Spinal cord (tissue), 9 donors: ENCODE measurements at regions not wholly inside any gene's neighbourhood (a gene's known extent, or its start where the extent isn't known, plus 50 kb on each side); places are given as distances from the start of the nearest gene placed in this dataset.

ENCODE experiments used
- DNase-seq, 6 donors: peaks; one replicate each; pipeline versions ENCODE4 v3.0.0 to v3.0.0-alpha.2; 2013 to 2015; ENCODE audit warnings: low spot score in 6 of 6, low read depth in 4 of 6
- H3K27ac ChIP-seq: one replicate; pipeline ENCODE4 v1.5.1; 2013; ENCODE audit warnings: low read depth, low read length, control low read depth
- H3K27me3 ChIP-seq: one replicate; pipeline ENCODE4 v1.6.1; 2013; ENCODE audit warnings: low read length; ENCODE audit not compliant: control insufficient read depth, insufficient read depth
- H3K36me3 ChIP-seq: one replicate; pipeline ENCODE4 v1.6.1; 2013; ENCODE audit warnings: low read length; ENCODE audit not compliant: control insufficient read depth, insufficient read depth
- H3K4me1 ChIP-seq: one replicate; pipeline ENCODE4 v1.6.1; 2013; ENCODE audit warnings: low read length; ENCODE audit not compliant: control insufficient read depth, insufficient read depth
- H3K4me3 ChIP-seq: one replicate; pipeline ENCODE4 v1.5.1; 2013; ENCODE audit warnings: low read depth, low read length, control low read depth
- H3K9me3 ChIP-seq: one replicate; pipeline ENCODE4 v1.6.1; 2013; ENCODE audit warnings: low read length; ENCODE audit not compliant: control insufficient read depth, insufficient read depth
- WGBS: methylation state at CpG from one replicate; pipeline ENCODE4 v1.1.5; 2013; ENCODE audit warnings: missing lambda C conversion rate; ENCODE audit not compliant: insufficient coverage; 5-methylcytosine and 5-hydroxymethylcytosine counted together
- donor health status: healthy.

GRCh38 chr12:47020211-47020821 is 59.1 kb upstream of the PCED1B start:
- Histone ChIP-seq H3K27ac (no peak overlapping the region), H3K4me1 (no peaks in the 10 kb centered on the region), H3K4me3 (no peak overlapping the region), H3K27me3 (no peaks in the 10 kb centered on the region), H3K36me3 (no peaks in the 10 kb centered on the region), H3K9me3 (no peaks in the 10 kb centered on the region)
- WGBS, result 57% methylated on average over 3 of the region's 7 CpGs
- DNase-seq, result no peak

GRCh38 chr12:47021298-47021697 is 58.1 kb upstream of the PCED1B start:
- no peaks in the 10 kb centered on the region for H3K27me3 ChIP-seq
- no peaks in the 10 kb centered on the region for H3K9me3 ChIP-seq
- H3K4me3 ChIP-seq, result no peak overlapping the region
- H3K27ac ChIP-seq, result no peak overlapping the region
- no peaks in the 10 kb centered on the region for H3K4me1 ChIP-seq
- DNase-seq, result peak; percentile 28 to 93 (median 58)
- no peaks in the 10 kb centered on the region for H3K36me3 ChIP-seq
- no CpG with 5 or more reads among the region's 2 CpGs for WGBS

- no peaks in the 10 kb centered on the region for H3K36me3 ChIP-seq
- DNase-seq, result no peak
- WGBS, result no CpG with 5 or more reads among the region's 2 CpGs
- no peaks in the 10 kb centered on the region for H3K4me1 ChIP-seq
- H3K4me3 ChIP-seq, result no peak overlapping the region
- no peaks in the 10 kb centered on the region for H3K9me3 ChIP-seq
- H3K27ac ChIP-seq, result no peak overlapping the region
- H3K27me3 ChIP-seq, result no peaks in the 10 kb centered on the region
These were observed 57.1 kb upstream of the PCED1B start for GRCh38 chr12:47022296-47022695.

- H3K4me3 ChIP-seq, result no peak overlapping the region
- H3K4me1 ChIP-seq, result no peaks in the 10 kb centered on the region
- no peaks in the 10 kb centered on the region for H3K36me3 ChIP-seq
- DNase-seq, result no peak
- H3K9me3 ChIP-seq, result no peaks in the 10 kb centered on the region
- no peak overlapping the region for H3K27ac ChIP-seq
- H3K27me3 ChIP-seq, result no peaks in the 10 kb centered on the region
- 90% methylated on average over 2 of the region's 3 CpGs for WGBS
These were observed 56.1 kb upstream of the PCED1B start for GRCh38 chr12:47023311-47023710.

GRCh38 chr12:47023953-47024352 is 55.5 kb upstream of the PCED1B start:
- 89% methylated on average over 6 of the region's 6 CpGs for WGBS
- no peaks in the 10 kb centered on the region for H3K9me3 ChIP-seq

GRCh38 chr12:47024463-47024862 is 55.0 kb upstream of the PCED1B start:
- no peaks in the 10 kb centered on the region for H3K27me3 ChIP-seq
- no peaks in the 10 kb centered on the region for H3K36me3 ChIP-seq

More at GRCh38 chr12:47023953-47024352, 55.5 kb upstream of the PCED1B start:
- Histone ChIP-seq H3K4me3 (no peak overlapping the region), H3K4me1 (no peaks in the 10 kb centered on the region), H3K27ac (no peak overlapping the region), H3K36me3 (no peaks in the 10 kb centered on the region), H3K27me3 (no peaks in the 10 kb centered on the region)
- DNase-seq, result no peak

DNA sequence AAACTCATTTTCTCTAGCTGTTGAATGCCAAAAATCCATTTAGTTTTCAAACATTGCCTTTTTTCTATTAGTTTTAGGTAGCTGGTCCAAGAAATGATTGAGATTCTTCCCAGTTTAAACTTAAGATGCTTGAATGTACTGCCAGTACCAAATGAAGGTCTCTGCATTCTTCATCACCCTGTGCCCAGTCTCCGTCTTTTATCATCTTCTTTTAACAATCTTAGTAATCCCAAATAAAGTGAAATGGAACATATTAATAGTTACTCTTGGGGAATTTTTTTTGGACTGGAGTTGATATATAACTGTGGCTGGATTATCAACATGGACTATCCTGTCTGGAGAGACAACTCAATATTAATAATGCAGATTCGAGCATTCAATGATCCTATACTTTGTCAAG is 54.1 kb upstream of the PCED1B start:
- H3K4me1 ChIP-seq, result no peaks in the 10 kb centered on the region
- no peak overlapping the region for H3K27ac ChIP-seq
- H3K36me3 ChIP-seq, result no peaks in the 10 kb centered on the region
- H3K4me3 ChIP-seq, result no peak overlapping the region
- no CpG with 5 or more reads among the region's 2 CpGs for WGBS
- H3K27me3 ChIP-seq, result no peaks in the 10 kb centered on the region
- no peaks in the 10 kb centered on the region for H3K9me3 ChIP-seq
- DNase-seq, result no peak

More at GRCh38 chr12:47024463-47024862, 55.0 kb upstream of the PCED1B start:
- H3K27ac ChIP-seq, result no peak overlapping the region
- H3K9me3 ChIP-seq, result no peaks in the 10 kb centered on the region
- no peaks in the 10 kb centered on the region for H3K4me1 ChIP-seq
- WGBS, result no CpG with 5 or more reads among the region's 2 CpGs
- no peak overlapping the region for H3K4me3 ChIP-seq
- DNase-seq, result no peak

GRCh38 chr12:47025798-47026197 is 53.6 kb upstream of the PCED1B start:
- Histone ChIP-seq H3K4me3 (no peak overlapping the region), H3K36me3 (no peaks in the 10 kb centered on the region), H3K27me3 (no peaks in the 10 kb centered on the region), H3K27ac (no peak overlapping the region), H3K4me1 (no peaks in the 10 kb centered on the region), H3K9me3 (no peaks in the 10 kb centered on the region)
- WGBS, result 73% methylated on average over 1 of the region's 2 CpGs
- DNase-seq, result no peak

GRCh38 chr12:47026291-47026690 is 53.1 kb upstream of the PCED1B start:
- H3K36me3 ChIP-seq, result no peaks in the 10 kb centered on the region
- no peaks in the 10 kb centered on the region for H3K9me3 ChIP-seq
- no peaks in the 10 kb centered on the region for H3K27me3 ChIP-seq
- 78% methylated on average over 5 of the region's 5 CpGs for WGBS
- no peak overlapping the region for H3K4me3 ChIP-seq
- H3K27ac ChIP-seq, result no peak overlapping the region
- H3K4me1 ChIP-seq, result no peaks in the 10 kb centered on the region
- no peak for DNase-seq
